ENCODE measurements at regions not wholly inside any gene's neighbourhood (a gene's known extent, or its start where the extent isn't known, plus 50 kb on each side); places are given as distances from the start of the nearest gene placed in this dataset.
"Not testable (repeated sequence)": the region's sequence is repeated elsewhere in the genome, so short reads cannot be mapped to it uniquely, and the experiment has no call there.

DNA sequence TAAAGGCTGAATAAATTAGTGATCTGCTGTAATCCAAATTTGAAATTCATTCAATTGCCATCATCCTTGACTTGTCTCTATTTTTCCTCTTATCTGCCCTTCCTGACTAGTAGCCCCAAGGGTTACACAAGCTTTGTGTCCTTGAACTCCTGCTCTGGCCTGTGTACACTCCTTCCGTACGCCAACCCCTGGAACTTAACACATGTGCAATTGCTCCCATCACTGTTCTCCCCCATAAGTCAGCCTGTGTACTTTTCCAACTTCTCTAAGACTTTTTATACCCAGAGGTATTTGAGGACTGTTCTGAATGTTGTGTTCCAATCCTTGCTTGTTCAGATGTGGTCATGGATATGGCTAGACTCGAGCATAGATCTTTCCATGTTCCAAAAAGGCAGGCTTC, 171.1 kb upstream of the G2E3 start:
- no peak for DNase-seq

DNA sequence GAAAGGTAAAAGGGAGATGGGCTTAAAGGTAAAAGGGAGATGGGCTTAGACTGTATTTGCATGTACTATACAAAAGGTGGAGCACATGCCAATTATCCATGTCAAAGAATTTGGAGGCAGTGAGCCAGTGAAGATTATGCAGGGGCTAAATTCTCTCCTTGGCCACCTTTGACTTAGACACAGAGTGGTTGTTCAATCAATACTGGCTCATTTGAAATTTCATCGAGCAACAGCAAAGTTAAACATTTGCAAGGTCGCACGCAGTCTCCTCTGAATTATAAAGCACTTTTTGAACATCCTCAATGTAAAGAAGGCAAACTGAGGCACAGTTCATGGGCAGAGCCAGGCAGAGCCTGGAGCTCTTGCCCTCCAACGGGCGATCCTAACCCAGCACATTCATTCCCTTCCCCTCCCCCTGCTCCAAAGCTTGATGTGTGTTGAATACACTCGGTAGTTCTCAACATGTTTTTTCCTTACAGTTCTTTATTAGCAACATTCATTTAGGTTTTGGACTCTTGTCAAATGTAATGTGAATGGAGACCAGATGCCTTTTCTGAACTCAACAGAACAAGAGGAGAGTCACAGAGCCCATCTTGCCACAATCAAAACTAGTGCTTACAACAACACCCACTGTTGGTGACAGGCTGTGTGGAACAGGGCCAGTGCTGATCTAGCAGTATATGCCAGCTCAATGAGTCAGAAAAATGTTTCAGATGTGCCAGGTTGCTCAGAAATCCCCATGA, 169.7 kb upstream of the G2E3 start:
- DNase-seq = no peak

DNA sequence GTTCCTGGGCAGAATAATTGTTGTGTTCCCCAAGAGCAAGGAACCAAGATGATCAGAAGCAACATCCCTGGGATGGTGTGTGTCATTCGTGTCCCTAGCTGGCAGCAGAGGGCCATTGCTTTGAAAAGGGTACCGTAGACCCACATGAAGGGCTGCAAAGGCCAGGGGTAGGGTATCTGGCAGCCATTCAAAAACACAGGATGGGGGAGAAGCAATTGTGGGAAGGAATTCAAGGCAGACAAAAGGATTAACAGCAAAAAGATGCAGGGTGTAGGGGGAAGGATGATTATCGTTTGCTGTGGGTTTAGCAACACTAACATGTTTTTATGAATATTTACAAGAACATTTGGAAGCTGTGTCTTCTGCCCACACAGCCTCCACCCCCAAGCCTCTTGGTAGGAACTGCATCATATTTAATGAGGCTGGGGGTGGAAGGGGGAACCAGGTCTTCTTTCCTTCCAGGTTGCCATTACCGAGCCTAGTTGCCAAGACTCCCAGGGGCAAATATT, 169.0 kb upstream of the G2E3 start:
- no peak for DNase-seq

DNA sequence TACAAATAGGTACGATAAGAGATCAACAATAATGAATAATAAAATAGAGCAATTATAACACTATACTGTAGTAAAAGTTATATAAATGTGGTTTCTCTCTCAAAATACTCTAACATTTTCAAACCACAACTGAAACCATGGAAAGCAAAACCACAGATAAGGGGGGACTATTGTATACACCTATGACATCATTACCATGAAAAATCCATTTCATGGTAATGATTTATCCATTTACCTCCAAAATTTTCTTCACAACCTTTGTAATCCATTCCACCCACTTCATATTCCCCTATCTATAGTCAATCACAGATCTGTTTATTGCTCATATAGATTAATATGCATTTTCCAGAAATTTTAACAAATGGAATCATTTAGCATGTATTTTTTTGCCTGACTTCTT, 163.9 kb upstream of the G2E3 start:
- DNase-seq = no peak

DNA sequence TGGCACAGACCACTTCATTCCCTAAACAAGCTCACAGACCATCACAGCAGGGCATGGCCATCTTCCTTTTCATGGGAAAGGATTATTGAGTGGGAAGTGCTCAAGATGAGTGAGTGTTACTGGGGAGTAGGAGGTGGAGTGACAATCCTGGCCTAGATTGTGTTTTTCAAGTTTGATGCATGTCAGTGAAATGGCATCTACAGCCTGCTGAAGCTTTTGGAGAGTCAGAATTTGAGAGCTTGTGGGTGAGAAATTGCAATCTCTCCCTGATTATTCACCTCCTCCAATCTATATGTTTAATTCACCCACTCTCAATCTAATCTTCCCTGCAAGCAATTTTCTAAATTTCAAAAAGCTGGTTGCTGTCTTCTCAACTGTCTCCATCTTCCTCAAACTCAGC, 156.1 kb upstream of the G2E3 start:
- DNase-seq = no peak

DNA sequence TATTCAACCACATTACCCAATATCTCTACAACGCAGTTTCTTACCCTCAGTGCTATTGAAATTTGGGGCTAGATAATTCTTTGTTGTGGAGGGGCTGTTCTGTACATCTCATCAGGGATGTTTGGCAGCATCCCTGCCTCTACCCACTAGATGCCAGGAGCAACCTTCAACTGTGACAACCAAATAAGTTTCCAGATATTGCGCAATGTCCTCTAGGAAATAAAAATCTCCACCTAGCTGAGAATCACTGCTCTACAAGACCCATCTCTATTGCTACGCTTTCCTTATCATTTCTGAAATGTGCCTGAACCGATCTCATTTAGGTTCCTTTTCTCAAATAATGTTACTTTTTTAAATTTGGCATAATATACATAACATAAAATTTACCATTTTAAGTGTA, 155.2 kb upstream of the G2E3 start:
- DNase-seq = no peak

DNA sequence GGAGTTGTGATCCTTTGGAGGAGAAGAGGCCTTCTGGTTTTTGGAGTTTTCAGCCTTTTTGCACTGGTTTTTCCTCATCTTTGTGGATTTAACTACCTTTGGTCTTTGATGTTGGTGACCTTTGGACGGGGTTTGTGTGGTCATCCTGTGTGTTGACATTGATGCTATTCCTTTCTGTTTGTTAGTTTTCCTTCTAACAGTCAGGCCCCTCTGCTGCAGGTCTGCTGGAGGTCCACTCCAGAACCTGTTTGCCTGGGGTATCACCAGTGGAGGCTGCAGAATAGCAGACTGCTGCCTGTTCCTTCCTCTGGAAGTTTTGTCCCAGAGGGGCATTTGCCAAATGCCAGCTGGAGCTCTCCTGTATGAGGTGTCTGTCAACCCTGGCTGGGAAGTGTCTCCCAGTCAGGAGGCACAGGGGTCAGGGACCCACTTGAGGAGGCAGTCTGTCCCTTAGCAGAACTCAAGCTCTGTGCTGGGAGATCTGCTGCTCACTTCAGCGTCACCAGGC, 149.4 kb upstream of the G2E3 start:
- not testable (repeated sequence) for DNase-seq

DNA sequence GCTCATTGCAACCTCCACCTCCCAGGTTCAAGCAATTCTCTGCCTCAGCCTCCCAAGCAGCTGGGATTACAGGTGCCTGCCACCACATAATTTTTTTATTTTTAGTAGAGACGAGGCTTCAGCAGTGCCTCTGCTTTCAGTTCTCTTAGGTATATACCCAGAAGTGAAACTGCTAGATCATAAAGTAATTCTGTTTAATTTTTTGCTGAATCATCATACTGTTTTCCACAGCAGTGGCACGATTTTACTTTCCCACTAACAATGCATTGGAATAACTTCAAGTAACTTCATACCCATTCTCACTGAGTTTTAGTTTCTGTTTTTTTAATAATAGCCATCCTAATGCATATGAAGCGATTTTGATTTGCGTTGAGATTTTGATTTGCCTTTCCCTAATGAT, 148.0 kb upstream of the G2E3 start:
- DNase-seq = no peak

DNA sequence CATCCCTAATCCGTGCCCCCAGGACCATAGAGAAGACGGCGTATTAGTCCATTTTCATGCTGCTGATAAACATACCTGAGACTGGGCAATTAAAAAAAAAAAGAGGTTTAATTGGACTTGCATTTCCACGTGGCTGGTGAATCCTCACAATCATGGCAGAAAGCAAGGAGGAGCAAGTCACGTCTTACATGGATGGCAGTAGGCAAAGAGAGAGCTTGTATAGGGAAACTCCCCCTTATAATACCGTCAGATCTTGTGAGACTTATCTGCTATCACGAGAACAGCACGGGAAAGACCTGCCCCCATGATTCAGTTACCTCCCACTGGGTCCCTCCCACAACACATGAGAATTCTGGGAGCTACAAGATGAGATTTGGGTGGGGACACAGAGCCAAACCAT, 145.8 kb upstream of the G2E3 start:
- not testable (repeated sequence) for DNase-seq

DNA sequence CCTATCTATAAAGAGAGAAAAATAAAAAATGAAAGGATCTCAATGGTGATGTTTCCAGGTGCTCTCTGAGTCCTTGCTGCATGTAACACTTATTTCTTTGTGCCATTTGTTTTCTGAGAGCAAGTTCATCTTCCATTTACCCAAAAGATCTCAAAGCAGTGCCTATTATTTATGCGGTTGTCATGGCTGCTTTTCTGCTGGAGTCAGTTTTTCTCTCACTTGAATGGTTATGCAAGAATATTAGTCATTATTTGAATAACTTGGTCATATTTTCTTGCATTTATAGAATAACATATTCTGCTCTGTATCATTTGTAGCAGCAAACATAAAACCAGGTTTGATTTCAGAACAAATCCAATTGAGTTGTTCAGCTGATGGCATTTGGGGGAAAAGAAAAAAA, 141.8 kb upstream of the G2E3 start:
- no peak for DNase-seq

DNA sequence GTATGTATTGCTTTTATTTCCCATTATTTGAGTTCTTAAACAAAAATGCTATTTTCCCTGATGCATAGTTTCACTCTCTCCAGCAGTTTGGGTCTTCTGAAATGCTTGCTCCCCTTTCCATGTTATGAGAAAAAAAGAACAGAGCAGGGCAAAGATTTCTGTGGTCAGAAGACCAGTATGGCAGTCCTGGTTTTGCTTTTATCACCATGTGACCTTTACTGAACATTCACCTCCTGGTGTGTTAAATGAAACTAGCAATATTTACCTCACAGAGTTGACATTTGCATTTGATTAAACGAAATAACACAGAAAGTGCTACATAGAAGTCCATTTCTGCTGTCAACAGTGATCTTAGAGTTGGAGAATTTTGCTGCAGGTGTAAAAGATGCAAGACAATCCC, 141.0 kb upstream of the G2E3 start:
- DNase-seq = no peak

DNA sequence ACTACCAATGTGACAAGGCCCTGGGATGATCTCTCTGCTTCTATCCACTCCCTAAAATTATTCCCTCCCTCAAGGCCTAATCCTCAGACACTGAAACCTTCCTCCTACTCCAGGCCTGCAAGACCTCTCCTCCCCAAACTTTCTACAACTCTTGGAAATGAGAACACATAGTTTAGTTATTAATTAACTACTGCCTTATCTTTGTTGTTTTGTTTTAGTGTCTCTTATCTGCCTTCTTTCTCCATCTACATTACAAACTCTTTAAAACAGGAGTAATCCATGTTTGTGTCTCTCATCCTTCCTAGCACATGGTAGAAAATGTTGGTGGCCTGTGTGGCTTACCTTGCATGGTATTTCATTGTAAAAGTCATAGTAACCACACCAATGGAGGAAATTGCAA, 139.9 kb upstream of the G2E3 start:
- no peak for DNase-seq

DNA sequence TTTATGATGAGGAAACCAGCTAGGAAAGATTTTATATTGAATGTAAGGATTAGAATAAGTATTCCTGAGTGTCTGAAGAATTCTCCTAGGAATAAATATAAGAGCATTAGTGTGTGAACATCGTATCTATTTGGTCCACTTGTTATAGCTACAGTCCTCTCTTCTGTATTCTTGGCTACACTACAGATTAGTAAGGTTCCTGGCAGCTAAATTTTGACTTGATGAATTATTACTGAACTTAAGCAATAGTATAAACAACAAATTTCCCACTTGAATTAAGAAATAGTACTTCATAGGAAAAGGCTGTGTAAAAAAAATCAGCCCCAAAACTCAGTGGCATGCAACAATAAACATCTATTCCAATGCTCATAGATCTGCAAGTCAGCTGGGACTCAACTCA, 138.4 kb upstream of the G2E3 start:
- DNase-seq = no peak

DNA sequence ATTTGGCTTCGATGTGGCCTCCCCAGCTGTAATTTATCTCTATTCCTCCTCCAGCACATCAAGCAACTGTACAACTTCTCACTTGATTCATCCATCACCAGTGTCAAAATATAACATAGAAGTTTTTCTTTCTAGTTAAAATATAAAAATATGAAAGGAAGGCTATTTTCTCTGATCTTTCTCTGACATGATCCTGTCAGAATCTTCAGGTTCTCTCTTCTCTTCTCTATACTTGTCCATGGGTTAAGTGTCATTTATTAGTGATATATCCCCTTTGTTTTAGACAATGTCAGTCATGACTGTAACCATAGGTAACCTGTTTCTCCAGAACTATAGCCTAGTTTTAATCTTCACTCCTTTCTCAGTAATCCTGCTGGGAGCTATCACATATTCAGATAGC, 132.5 kb upstream of the G2E3 start:
- no peak for DNase-seq

DNA sequence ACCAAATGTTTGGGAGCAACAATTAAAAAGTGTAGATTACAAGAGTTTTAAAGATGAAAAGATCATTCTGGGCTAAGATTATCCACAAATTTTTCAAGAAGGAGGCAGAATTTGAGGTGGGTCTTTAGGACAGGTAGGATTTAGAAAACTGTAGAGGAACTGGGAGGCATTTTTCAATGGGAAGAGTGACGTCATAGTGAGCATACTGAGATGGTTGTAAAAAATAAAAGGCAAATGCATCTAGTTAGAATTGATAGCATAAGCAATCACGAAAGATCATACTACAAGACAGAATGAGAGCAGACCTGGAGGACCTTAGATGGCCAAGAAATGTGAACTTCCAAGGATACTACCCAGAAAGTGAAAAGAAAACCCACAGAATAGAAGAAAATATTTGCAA, 131.6 kb upstream of the G2E3 start:
- DNase-seq = no peak

DNA sequence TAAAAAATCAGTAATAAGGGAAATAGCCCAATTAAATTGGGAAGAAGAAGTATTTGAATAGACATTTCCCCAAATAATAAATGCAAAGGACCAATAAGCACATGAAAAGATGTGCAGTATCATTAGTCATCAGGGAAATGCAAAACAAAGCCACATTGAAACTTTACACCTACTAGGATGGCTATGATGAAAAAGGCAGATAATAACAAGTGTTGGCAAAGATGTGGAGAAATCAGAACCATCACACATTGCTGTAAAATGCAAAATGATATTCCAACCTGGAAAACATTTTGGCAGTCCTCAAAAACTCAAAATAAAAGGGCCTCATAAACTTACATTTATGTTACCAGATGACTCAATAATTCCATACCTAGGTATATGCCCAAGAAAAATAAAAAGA, 131.1 kb upstream of the G2E3 start:
- no peak for DNase-seq

DNA sequence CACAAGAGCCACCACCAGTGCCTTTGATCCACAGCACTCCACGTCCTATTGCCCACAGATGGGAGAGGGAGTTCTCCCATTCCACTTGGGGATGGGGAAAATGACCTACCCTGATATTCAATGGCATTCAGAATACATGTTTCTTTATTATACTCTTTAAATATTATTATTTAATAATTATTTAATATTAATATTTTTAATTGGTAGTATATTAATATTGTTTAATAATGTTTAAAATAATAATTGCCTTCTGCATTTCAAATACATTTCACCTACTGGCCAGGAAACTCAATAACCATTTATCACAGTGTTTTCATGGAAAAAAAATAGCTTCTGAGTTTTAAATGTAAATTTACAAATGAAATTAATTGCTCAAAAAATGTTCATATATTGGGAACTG, 127.4 kb upstream of the G2E3 start:
- DNase-seq = no peak

DNA sequence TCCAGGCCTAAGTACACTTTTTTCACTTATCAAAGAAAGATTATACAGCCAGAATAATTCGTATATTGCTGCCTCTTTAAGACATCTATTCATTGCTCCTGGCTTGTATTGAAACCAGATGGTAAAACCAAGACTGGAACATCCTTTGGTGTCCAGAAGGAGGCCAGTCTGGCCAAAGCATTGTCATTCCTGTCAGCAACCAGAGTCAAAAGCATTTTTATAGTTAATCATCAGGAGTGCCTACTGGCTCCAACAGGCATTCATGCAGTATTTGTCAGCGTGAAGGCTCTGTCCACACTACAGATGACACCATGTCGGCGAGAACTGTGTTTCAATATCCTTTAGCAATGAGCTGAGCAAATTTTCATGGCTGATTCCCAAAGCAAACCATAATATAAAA, 118.0 kb upstream of the G2E3 start:
- DNase-seq = no peak

DNA sequence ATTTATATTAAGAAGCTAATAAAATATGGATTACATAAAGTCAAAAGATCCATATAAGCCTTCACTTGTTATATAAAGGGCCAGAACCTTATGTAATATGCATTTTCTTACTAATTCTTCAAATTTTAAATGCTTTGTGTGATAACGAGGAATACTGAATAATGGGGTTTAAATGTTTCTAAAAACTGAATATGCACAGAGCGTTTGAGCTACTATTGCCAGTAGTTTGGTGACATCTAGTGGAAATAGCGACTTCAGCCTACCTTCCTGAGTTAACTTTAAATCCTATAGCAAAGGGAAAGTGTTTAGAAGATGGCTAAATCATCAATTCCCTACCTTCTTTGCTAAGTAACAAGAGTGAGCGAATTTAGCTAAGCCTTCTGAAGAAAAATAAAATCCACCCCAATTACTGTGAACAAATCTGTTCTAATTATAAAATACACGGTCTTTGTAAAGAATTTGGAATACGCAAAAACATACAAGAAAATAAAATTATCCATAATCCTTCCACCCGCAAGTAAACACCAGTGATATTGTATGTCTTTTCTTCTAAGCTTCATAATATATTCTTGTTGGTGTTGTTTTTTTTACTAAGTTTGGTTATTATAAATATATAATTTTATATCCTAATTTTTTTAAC, 115.5 kb upstream of the G2E3 start:
- DNase-seq = no peak

DNA sequence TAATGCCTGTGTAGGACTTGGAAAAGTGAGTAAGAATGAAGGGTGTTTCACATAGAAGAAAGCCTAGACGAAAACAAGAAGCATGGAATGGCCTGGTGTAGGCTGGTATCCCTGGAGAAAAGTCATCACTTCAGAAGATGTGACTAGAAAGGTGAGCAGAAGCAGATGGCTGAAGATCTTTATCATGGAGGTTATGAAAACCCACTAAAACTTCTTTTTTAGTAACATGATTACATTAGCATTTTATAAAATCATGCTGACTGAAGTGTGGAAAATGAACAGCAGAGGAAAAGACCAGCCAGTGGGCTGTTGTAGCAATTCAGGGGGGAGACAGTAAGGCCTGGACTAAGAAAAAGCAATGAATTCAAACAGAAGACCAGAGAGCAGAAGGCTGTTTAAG, 114.5 kb upstream of the G2E3 start:
- no peak for DNase-seq

DNA sequence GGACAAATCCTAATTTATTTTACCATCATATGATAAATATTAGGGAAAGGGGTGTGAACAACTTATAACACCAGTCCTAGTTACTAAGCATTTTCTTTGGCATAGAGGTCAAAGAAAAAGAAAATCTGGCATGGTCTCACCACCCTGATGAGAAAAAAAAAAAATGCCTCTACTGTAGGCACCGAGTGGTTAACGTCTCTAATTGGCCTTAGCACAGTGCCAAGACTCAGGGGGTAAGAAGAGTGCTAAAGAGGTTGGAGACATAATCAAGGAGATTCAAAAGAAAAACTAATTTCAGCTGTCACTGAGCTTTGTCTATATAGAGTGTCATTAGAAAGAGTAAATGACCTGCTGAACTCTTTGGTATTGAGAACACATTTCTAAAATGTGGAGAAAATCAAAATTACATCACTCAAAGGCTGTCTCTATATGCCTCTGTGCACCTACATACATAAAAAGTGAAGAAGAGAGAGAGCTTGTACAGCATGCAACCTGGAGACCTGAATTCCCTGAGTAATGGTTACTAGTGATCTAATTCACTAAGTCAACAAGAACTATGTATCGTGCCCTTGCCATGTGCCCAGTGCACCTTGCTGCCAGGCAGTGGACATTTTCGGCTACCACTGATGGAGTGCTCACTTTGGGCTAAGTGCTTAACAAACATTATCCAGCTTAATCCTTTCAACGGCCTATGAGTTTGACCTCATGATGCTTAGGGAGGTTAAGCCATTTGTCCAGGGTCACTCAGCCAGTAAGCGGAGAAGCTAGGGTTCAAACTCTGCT, 113.8 kb upstream of the G2E3 start:
- DNase-seq = no peak

DNA sequence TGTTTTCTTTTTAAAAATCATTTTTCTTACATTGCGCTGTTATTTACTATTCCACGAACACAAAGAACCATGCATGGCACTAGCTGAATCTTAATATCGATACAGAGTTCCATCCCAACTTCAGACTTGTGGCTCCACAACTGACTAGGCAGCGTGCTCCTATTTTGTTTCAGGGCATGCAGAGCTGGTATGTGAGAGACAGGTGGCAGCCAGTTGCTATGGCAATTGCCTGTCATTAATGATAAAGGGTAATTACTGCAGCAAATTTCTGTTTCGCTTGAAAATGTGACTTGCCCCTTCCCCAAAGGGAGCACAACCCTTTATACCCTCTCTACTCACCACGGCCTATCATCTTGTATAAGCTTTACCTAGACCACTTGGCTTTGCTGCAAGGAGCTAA, 113.1 kb upstream of the G2E3 start:
- DNase-seq = no peak

DNA sequence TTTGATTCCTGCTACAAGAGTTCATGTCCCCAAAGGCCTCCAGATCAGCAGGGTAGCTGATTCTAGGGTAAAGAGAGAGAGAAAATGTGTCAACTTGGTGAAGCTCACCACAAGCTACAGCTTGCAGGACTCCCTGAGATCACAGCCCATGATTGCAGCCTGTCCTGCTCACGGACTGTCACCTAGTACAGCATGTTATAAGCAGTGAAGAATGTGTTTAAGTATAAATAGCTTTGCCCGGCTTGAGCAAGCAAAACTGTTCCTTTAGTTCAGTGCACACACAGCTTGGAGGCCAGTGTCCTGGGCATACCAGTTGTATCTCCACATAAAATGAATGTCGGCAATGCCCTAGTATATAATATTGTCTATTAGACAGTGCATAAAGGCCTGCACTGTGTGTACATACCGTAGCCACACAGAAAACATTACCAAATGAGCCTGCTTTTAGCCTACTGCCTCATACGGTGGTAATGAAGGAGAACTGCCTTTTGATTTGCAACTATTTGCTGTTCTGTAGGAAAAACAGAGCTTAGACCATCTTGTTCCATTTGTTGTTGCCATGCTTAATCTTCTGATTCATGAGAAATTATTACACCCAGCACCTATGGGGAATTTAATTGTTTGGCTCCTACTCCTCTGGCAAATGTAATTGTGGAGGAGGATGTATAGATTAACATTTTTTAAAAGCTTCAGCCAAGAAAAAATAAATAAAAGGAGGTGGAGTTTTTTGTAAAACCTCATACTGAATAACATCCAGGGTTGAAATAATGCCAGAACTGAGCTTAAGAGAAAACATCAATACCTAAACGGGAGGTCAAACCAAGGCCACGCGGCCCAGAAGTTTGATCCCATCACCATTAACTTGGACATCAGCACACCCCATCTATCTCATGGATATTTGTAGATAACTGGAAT, 108.1 kb upstream of the G2E3 start:
- no peak for DNase-seq
